ENCODE measurements at regions not wholly inside any gene's neighbourhood (a gene's known extent, or its start where the extent isn't known, plus 50 kb on each side); places are given as distances from the start of the nearest gene placed in this dataset.

- intact Hi-C loops (cut with DNase I; ENCODE audit: low total_unique reads): no loop called here
- no peak for DNase-seq (ENCODE audit: low spot score in 2 of 2)
Observed at GRCh38 chr7:57364933-57365710, 84.9 kb upstream of the ZNF716 start.

GRCh38 chr7:57367171-57367570, 82.8 kb upstream of the ZNF716 start:
- no peak overlapping the region for H3K4me3 ChIP-seq
- DNase-seq (ENCODE audit: low spot score in 2 of 2): no peak
- no peak overlapping the region for H3K27ac ChIP-seq
- no peaks in the 10 kb centered on the region for H3K36me3 ChIP-seq
- TF ChIP-seq, protein P1, sequence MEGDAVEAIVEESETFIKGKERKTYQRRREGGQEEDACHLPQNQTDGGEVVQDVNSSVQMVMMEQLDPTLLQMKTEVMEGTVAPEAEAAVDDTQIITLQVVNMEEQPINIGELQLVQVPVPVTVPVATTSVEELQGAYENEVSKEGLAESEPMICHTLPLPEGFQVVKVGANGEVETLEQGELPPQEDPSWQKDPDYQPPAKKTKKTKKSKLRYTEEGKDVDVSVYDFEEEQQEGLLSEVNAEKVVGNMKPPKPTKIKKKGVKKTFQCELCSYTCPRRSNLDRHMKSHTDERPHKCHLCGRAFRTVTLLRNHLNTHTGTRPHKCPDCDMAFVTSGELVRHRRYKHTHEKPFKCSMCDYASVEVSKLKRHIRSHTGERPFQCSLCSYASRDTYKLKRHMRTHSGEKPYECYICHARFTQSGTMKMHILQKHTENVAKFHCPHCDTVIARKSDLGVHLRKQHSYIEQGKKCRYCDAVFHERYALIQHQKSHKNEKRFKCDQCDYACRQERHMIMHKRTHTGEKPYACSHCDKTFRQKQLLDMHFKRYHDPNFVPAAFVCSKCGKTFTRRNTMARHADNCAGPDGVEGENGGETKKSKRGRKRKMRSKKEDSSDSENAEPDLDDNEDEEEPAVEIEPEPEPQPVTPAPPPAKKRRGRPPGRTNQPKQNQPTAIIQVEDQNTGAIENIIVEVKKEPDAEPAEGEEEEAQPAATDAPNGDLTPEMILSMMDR (IDR thresholded peaks at IDR 0.05): no peak
- TF ChIP-seq POLR2AphosphoS5 (IDR thresholded peaks at IDR 0.05) (no peak), POLR2A (IDR thresholded peaks at IDR 0.05) (no peak)
- intact Hi-C loops (cut with DNase I; ENCODE audit: low total_unique reads): no loop called here
- no peaks in the 10 kb centered on the region for H3K27me3 ChIP-seq
- H3K4me1 ChIP-seq: no peaks in the 10 kb centered on the region
- peaks cover 11 to 24% of the 10 kb centered on the region in 2 donors for H3K9me3 ChIP-seq

More at GRCh38 chr7:57364933-57365710, 84.9 kb upstream of the ZNF716 start:
- no peak overlapping the region for H3K4me3 ChIP-seq
- no peaks in the 10 kb centered on the region for H3K36me3 ChIP-seq
- H3K27ac ChIP-seq: no peak overlapping the region
- no peaks in the 10 kb centered on the region for H3K4me1 ChIP-seq
- TF ChIP-seq, protein P1 (IDR thresholded peaks at IDR 0.05): no peak
- no peak for TF ChIP-seq POLR2A (IDR thresholded peaks at IDR 0.05)
- no peak for TF ChIP-seq POLR2AphosphoS5 (IDR thresholded peaks at IDR 0.05)
- H3K27me3 ChIP-seq: no peaks in the 10 kb centered on the region
- peaks cover 5 to 24% of the 10 kb centered on the region in 2 donors for H3K9me3 ChIP-seq

DNA sequence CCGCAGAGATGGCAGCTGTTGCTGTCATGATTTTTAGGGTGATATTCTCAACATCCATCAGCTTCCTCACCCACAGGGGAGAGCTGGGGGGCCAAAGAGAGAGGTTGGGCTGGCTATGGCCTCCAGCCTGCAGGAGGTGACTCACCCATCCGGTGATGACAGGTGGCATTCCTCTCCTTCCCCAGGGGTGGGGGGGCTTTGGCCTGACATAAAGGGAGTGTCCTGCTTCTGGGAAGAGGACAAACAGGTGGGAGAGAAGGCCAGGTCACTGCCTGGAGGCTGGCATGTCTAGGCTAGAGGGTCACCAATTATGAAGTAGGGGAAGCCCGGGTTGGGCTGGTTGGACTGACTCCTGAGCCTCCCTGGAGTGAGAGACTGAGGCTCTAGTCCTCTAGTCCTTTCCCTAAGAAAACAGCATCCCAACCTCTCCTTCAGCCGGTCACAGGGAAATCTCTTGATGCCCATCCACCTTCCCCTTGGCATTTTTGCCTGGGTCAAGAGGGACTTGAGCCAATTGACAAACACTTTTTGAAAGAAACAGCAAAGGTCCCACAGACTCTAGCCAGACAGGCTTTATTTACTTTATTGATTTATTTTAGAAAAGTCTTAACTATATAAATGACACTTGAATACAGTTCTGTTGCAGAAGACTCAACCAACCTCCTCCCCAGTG, 79.8 kb upstream of the ZNF716 start:
- Histone ChIP-seq H3K27me3 (no peaks in the 10 kb centered on the region), H3K4me3 (no peak overlapping the region), H3K36me3 (no peaks in the 10 kb centered on the region), H3K27ac (no peak overlapping the region), H3K4me1 (no peaks in the 10 kb centered on the region), H3K9me3 (peaks cover 15 to 50% of the 10 kb centered on the region in 2 donors)
- TF ChIP-seq POLR2AphosphoS5 (IDR thresholded peaks at IDR 0.05) (no peak), POLR2A (IDR thresholded peaks at IDR 0.05) (no peak)
- TF ChIP-seq, protein P1 (IDR thresholded peaks at IDR 0.05): no peak
- DNase-seq (ENCODE audit: low spot score in 2 of 2): no peak
- intact Hi-C loops (cut with DNase I; ENCODE audit: low total_unique reads): no loop called here

GRCh38 chr7:57370739-57371098, 79.3 kb upstream of the ZNF716 start:
- no peaks in the 10 kb centered on the region for H3K4me1 ChIP-seq
- no peaks in the 10 kb centered on the region for H3K27me3 ChIP-seq
- no peak overlapping the region for H3K4me3 ChIP-seq
- peaks cover 15 to 44% of the 10 kb centered on the region in 2 donors for H3K9me3 ChIP-seq
- no peak overlapping the region for H3K27ac ChIP-seq
- intact Hi-C loops (cut with DNase I; ENCODE audit: low total_unique reads): no loop called here
- TF ChIP-seq POLR2AphosphoS5 (IDR thresholded peaks at IDR 0.05) (no peak), POLR2A (IDR thresholded peaks at IDR 0.05) (no peak)
- TF ChIP-seq, protein P1 (IDR thresholded peaks at IDR 0.05): no peak
- no peaks in the 10 kb centered on the region for H3K36me3 ChIP-seq
- no peak for DNase-seq (ENCODE audit: low spot score in 2 of 2)

GRCh38 chr7:57375783-57376182, 74.2 kb upstream of the ZNF716 start:
- intact Hi-C loops (cut with DNase I; ENCODE audit: low total_unique reads): no loop called here
- no peak for TF ChIP-seq POLR2AphosphoS5 (IDR thresholded peaks at IDR 0.05)
- no peak overlapping the region for H3K27ac ChIP-seq
- H3K4me1 ChIP-seq: no peaks in the 10 kb centered on the region
- H3K36me3 ChIP-seq: no peaks in the 10 kb centered on the region
- peaks cover 12 to 38% of the 10 kb centered on the region in 2 donors for H3K9me3 ChIP-seq
- H3K27me3 ChIP-seq: no peaks in the 10 kb centered on the region
- H3K4me3 ChIP-seq: no peak overlapping the region
- DNase-seq (ENCODE audit: low spot score in 2 of 2): no peak

Measured in breast epithelium (tissue), 4 donors.